ENCODE measurements at regions not wholly inside any gene's neighbourhood (a gene's known extent, or its start where the extent isn't known, plus 50 kb on each side); places are given as distances from the start of the nearest gene placed in this dataset.
"Not testable (repeated sequence)": the region's sequence is repeated elsewhere in the genome, so short reads cannot be mapped to it uniquely, and the experiment has no call there.

GRCh38 chr16:88161191-88161590, 210.0 kb downstream of the BANP start:
- not testable (repeated sequence) for H3K9ac ChIP-seq; H3K4me2 ChIP-seq; H3K9me3 ChIP-seq (ENCODE audit: low read depth); H3K4me3 ChIP-seq; H3K4me1 Mint-ChIP-seq; H3F3A ChIP-seq (ENCODE audit: low read depth); H3K4me1 ChIP-seq; H4K20me1 ChIP-seq (ENCODE audit: low read depth); H3K36me3 Mint-ChIP-seq; H3K4me3 Mint-ChIP-seq; H3K27ac ChIP-seq; DNase-seq (ENCODE audit: low spot score); H3K79me2 ChIP-seq (ENCODE audit: low read depth); H3K36me3 ChIP-seq; H2AFZ ChIP-seq (replicated peaks); H3K27me3 ChIP-seq; H3K27me3 Mint-ChIP-seq (ENCODE audit: insufficient read depth, low read depth); H3K27ac Mint-ChIP-seq; H3K9me3 Mint-ChIP-seq

GRCh38 chr16:88161623-88162275, 210.5 kb downstream of the BANP start:
- not testable (repeated sequence) for H3K27ac Mint-ChIP-seq

GRCh38 chr16:88162778-88163177, 211.5 kb downstream of the BANP start:
- H3K4me1 Mint-ChIP-seq; H3K4me3 Mint-ChIP-seq; H3K9me3 ChIP-seq (ENCODE audit: low read depth); H3K27ac Mint-ChIP-seq; H3K36me3 Mint-ChIP-seq; H3K4me1 ChIP-seq; H3K9me3 Mint-ChIP-seq; H3K27me3 ChIP-seq; H4K20me1 ChIP-seq (ENCODE audit: low read depth); H3K27me3 Mint-ChIP-seq (ENCODE audit: insufficient read depth, low read depth); H3K79me2 ChIP-seq (ENCODE audit: low read depth); H3F3A ChIP-seq (ENCODE audit: low read depth); H3K36me3 ChIP-seq; H2AFZ ChIP-seq (replicated peaks); H3K9ac ChIP-seq; H3K4me3 ChIP-seq; H3K27ac ChIP-seq; DNase-seq (ENCODE audit: low spot score); H3K4me2 ChIP-seq: not testable (repeated sequence)

More at GRCh38 chr16:88161623-88162275, 210.5 kb downstream of the BANP start:
- not testable (repeated sequence) for H2AFZ ChIP-seq (replicated peaks); H3K27me3 ChIP-seq; DNase-seq (ENCODE audit: low spot score); H3K36me3 ChIP-seq; H3K9me3 ChIP-seq (ENCODE audit: low read depth); H3K27ac ChIP-seq; H4K20me1 ChIP-seq (ENCODE audit: low read depth); H3K4me2 ChIP-seq; H3K9me3 Mint-ChIP-seq; H3K9ac ChIP-seq; H3K36me3 Mint-ChIP-seq; H3F3A ChIP-seq (ENCODE audit: low read depth); H3K4me1 Mint-ChIP-seq; H3K79me2 ChIP-seq (ENCODE audit: low read depth); H3K4me3 ChIP-seq; H3K4me3 Mint-ChIP-seq; H3K4me1 ChIP-seq; H3K27me3 Mint-ChIP-seq (ENCODE audit: insufficient read depth, low read depth)

GRCh38 chr16:88164196-88165039, 213.2 kb downstream of the BANP start:
- H2AFZ ChIP-seq (replicated peaks); H3K27me3 ChIP-seq; H3K27ac Mint-ChIP-seq; H3K27me3 Mint-ChIP-seq (ENCODE audit: insufficient read depth, low read depth); H3K79me2 ChIP-seq (ENCODE audit: low read depth); DNase-seq (ENCODE audit: low spot score); H3K27ac ChIP-seq; H3K4me1 ChIP-seq; H3F3A ChIP-seq (ENCODE audit: low read depth); H3K9ac ChIP-seq; H3K9me3 Mint-ChIP-seq; H3K9me3 ChIP-seq (ENCODE audit: low read depth); H3K36me3 ChIP-seq; H3K4me2 ChIP-seq; H4K20me1 ChIP-seq (ENCODE audit: low read depth); H3K4me3 Mint-ChIP-seq; H3K4me3 ChIP-seq; H3K36me3 Mint-ChIP-seq: not testable (repeated sequence)
- peaks cover 14% of the 10 kb centered on the region for H3K4me1 Mint-ChIP-seq

GRCh38 chr16:88165040-88165544, 213.9 kb downstream of the BANP start:
- H3K4me1 Mint-ChIP-seq: peaks cover 14% of the 10 kb centered on the region
- not testable (repeated sequence) for DNase-seq (ENCODE audit: low spot score); H3K4me1 ChIP-seq; H3K9me3 Mint-ChIP-seq; H3K27me3 ChIP-seq; H3K4me3 Mint-ChIP-seq; H3K27ac ChIP-seq; H3K79me2 ChIP-seq (ENCODE audit: low read depth); H3K4me3 ChIP-seq; H3K36me3 ChIP-seq; H3K36me3 Mint-ChIP-seq; H4K20me1 ChIP-seq (ENCODE audit: low read depth); H3K9ac ChIP-seq; H3F3A ChIP-seq (ENCODE audit: low read depth); H2AFZ ChIP-seq (replicated peaks); H3K27me3 Mint-ChIP-seq (ENCODE audit: insufficient read depth, low read depth); H3K4me2 ChIP-seq; H3K27ac Mint-ChIP-seq; H3K9me3 ChIP-seq (ENCODE audit: low read depth)

GRCh38 chr16:88165683-88166082, 214.4 kb downstream of the BANP start:
- not testable (repeated sequence) for H3K27ac Mint-ChIP-seq; H4K20me1 ChIP-seq (ENCODE audit: low read depth); H3K36me3 Mint-ChIP-seq; H3K4me2 ChIP-seq; H3K9me3 ChIP-seq (ENCODE audit: low read depth); H3K36me3 ChIP-seq; H3F3A ChIP-seq (ENCODE audit: low read depth); H3K79me2 ChIP-seq (ENCODE audit: low read depth); H3K27me3 Mint-ChIP-seq (ENCODE audit: insufficient read depth, low read depth); H3K4me3 ChIP-seq; H3K27ac ChIP-seq; H2AFZ ChIP-seq (replicated peaks); DNase-seq (ENCODE audit: low spot score); H3K27me3 ChIP-seq; H3K9ac ChIP-seq; H3K9me3 Mint-ChIP-seq; H3K4me3 Mint-ChIP-seq; H3K4me1 ChIP-seq
- peaks cover 19% of the 10 kb centered on the region for H3K4me1 Mint-ChIP-seq

- not testable (repeated sequence) for H3K27ac Mint-ChIP-seq; H3K4me3 Mint-ChIP-seq; H3K9ac ChIP-seq; H3F3A ChIP-seq (ENCODE audit: low read depth); H3K79me2 ChIP-seq (ENCODE audit: low read depth); H3K4me1 ChIP-seq; DNase-seq (ENCODE audit: low spot score); H3K4me3 ChIP-seq; H4K20me1 ChIP-seq (ENCODE audit: low read depth); H3K9me3 Mint-ChIP-seq; H3K36me3 ChIP-seq; H3K9me3 ChIP-seq (ENCODE audit: low read depth); H3K27me3 ChIP-seq; H3K36me3 Mint-ChIP-seq; H3K27me3 Mint-ChIP-seq (ENCODE audit: insufficient read depth, low read depth); H3K4me2 ChIP-seq; H3K27ac ChIP-seq; H2AFZ ChIP-seq (replicated peaks)
- H3K4me1 Mint-ChIP-seq: peaks cover 19% of the 10 kb centered on the region
Measured at GRCh38 chr16:88166209-88166773, 215.1 kb downstream of the BANP start.
